WERI-Rb-1 (cell line): ENCODE measurements at regions not wholly inside any gene's neighbourhood (a gene's known extent, or its start where the extent isn't known, plus 50 kb on each side); places are given as distances from the start of the nearest gene placed in this dataset.

Source experiments
- DNase-seq: peaks from one replicate; pipeline ENCODE4 v3.0.0-alpha.2; 2020
- H3K27ac ChIP-seq: fragments of 250-450 bp; sonication (Bioruptor Pico); 2 replicates; pipeline ENCODE4 v1.5.1; 2020; ENCODE audit warnings: mild to moderate bottlenecking, moderate library complexity
- H3K27me3 ChIP-seq: fragments of 250-450 bp; sonication (Bioruptor Pico); 2 replicates; pipeline ENCODE4 v1.5.1; 2021; ENCODE audit warnings: mild to moderate bottlenecking, low read depth, moderate library complexity; ENCODE audit not compliant: insufficient read depth, severe bottlenecking
- H3K36me3 ChIP-seq: fragments of 250-450 bp; sonication (Bioruptor Pico); 2 replicates; pipeline ENCODE4 v1.5.1; 2020; ENCODE audit warnings: mild to moderate bottlenecking, moderate library complexity
- H3K4me3 ChIP-seq: 2 replicates; pipeline ENCODE4 v1.5.1; 2011; ENCODE audit warnings: low read depth, mild to moderate bottlenecking, control low read depth, low read length
- H3K9me3 ChIP-seq: fragments of 250-450 bp; sonication (Bioruptor Pico); 2 replicates; pipeline ENCODE4 v1.5.1; 2021; ENCODE audit warnings: mild to moderate bottlenecking, moderate library complexity; ENCODE audit not compliant: severe bottlenecking
- CTCF ChIP-seq: IDR thresholded peaks from 2 replicates; pipeline ENCODE4 v1.5.1; 2011; ENCODE audit warnings: low read depth, mild to moderate bottlenecking, control low read depth, inconsistent platforms, low read length

DNA sequence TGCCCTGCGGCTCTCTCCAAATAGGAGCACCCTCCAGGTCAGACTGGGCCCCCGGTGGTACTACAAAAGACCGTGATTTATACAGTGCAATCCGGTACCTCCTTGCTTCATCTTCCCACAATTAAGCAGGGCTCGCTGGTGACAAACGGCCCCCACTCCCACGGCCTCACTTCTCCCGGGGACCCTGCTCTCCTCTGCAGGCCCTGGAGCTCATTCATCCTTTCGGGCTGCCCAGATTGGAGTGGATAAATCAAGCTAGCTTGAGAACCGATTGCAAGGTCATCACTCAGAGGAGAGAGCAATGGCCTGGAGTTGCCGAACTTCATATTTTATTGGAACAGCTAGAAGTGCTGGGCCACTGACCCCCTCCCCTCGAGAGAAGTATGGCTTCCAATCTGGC is 193.5 kb upstream of the IRX6 start:
- no peak overlapping the region for H3K4me3 ChIP-seq
- no peak for DNase-seq
- H3K9me3 ChIP-seq, result no peaks in the 10 kb centered on the region
- no peak overlapping the region for H3K27ac ChIP-seq
- no peaks in the 10 kb centered on the region for H3K27me3 ChIP-seq
- no peaks in the 10 kb centered on the region for H3K36me3 ChIP-seq
- TF ChIP-seq CTCF, result no peak

- Histone ChIP-seq H3K27me3 (no peaks in the 10 kb centered on the region), H3K27ac (no peak overlapping the region), H3K36me3 (no peaks in the 10 kb centered on the region), H3K4me3 (no peak overlapping the region), H3K9me3 (no peaks in the 10 kb centered on the region)
- no peak for DNase-seq
- no peak for TF ChIP-seq CTCF
Observed at GRCh38 chr16:55130911-55131310, 193.1 kb upstream of the IRX6 start.

DNA sequence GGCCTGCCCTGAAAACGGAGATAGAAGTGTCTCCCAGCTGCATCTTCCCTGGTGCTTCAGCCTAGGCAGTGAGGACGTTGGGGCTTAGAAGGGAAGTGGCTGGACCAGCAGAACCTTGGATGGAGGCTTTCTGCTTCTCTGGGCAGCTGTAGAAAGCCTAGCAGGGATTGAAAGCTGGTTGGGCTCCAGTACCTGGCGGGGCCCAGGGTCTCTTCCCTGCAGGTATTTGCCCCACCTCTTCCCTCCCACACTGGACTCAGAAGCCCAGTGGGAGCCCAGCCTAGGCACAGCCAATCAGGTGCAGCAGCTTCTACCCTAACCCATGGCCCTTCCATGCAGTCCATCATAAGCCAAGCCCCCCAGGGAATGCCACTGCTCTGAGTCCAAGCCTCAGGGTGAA is 190.3 kb upstream of the IRX6 start:
- H3K36me3 ChIP-seq, result no peaks in the 10 kb centered on the region
- no peak for TF ChIP-seq CTCF
- H3K27me3 ChIP-seq, result no peaks in the 10 kb centered on the region
- H3K27ac ChIP-seq, result no peak overlapping the region
- no peak overlapping the region for H3K4me3 ChIP-seq
- no peak for DNase-seq
- H3K9me3 ChIP-seq, result no peaks in the 10 kb centered on the region

GRCh38 chr16:55136356-55137150 is 187.4 kb upstream of the IRX6 start:
- TF ChIP-seq CTCF, result no peak

GRCh38 chr16:55138298-55138697 is 185.7 kb upstream of the IRX6 start:
- no peak for DNase-seq
- Histone ChIP-seq H3K27ac (no peak overlapping the region), H3K9me3 (no peaks in the 10 kb centered on the region), H3K36me3 (no peaks in the 10 kb centered on the region), H3K27me3 (no peaks in the 10 kb centered on the region), H3K4me3 (no peak overlapping the region)
- no peak for TF ChIP-seq CTCF

More at GRCh38 chr16:55136356-55137150, 187.4 kb upstream of the IRX6 start:
- Histone ChIP-seq H3K27ac (no peak overlapping the region), H3K9me3 (no peaks in the 10 kb centered on the region), H3K36me3 (no peaks in the 10 kb centered on the region), H3K4me3 (no peak overlapping the region), H3K27me3 (no peaks in the 10 kb centered on the region)
- DNase-seq, result no peak

DNA sequence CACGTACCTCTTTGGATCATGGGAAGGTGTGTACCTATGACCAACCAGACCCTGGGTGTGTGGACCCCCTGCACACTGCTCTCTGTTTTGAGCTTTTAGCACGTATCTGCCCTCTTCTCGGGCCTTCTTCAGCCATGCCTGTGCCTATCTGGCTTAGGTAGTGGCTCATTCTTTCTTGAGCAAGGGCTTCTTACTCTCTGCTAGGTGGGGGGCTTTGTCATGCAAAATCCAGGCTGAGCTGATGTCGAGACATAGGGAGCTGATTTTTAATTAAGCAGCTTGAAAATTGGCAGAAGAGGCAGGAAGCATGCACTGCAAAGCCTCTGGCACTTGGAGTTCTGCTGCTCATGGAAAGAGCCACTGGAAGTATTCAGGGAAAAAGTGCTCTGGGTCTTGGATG is 181.6 kb upstream of the IRX6 start:
- Histone ChIP-seq H3K27ac (no peak overlapping the region), H3K4me3 (no peak overlapping the region), H3K36me3 (no peaks in the 10 kb centered on the region), H3K9me3 (no peaks in the 10 kb centered on the region), H3K27me3 (no peaks in the 10 kb centered on the region)
- no peak for DNase-seq
- TF ChIP-seq CTCF, result no peak
